ENCODE measurements at regions not wholly inside any gene's neighbourhood (a gene's known extent, or its start where the extent isn't known, plus 50 kb on each side); places are given as distances from the start of the nearest gene placed in this dataset.

- H2BK5ac ChIP-seq (ENCODE audit: low read length): no peak overlapping the region
- H3K4me2 ChIP-seq (ENCODE audit: insufficient read depth, low read length, poor library complexity, severe bottlenecking): no peak overlapping the region
- H2BK15ac ChIP-seq (ENCODE audit: low read length): no peak overlapping the region
- H3K23ac ChIP-seq (ENCODE audit: low read depth, low read length, poor library complexity): no peak overlapping the region
- no peak overlapping the region for H3K27ac ChIP-seq (replicated peaks; ENCODE audit: low read length)
- H3K9ac ChIP-seq (ENCODE audit: low read depth, low read length, poor library complexity): no peak overlapping the region
- no peaks in the 10 kb centered on the region for H3K27me3 ChIP-seq (ENCODE audit: control insufficient read depth in 3 of 3, insufficient read depth in 3 of 3, low read depth in 1 of 3, low read length in 3 of 3)
- H3K4me1 ChIP-seq (ENCODE audit: control insufficient read depth in 2 of 2, insufficient read depth in 1 of 2, low read depth in 1 of 2, low read length in 2 of 2): no peaks in the 10 kb centered on the region
- no CpG with 5 or more reads among the region's 2 CpGs for WGBS, 2 donors (ENCODE audit: extremely low coverage in 2 of 2, insufficient read length in 2 of 2, insufficient replicate concordance in 1 of 2)
- H3K36me3 ChIP-seq (replicated peaks in 1 of 2; ENCODE audit: control insufficient read depth in 2 of 2, insufficient read depth in 2 of 2, low read length in 2 of 2): no peaks in the 10 kb centered on the region
- H3K9me3 ChIP-seq (replicated peaks in 1 of 2; ENCODE audit: control insufficient read depth in 2 of 2, insufficient read depth in 1 of 2, low read depth in 1 of 2, low read length in 2 of 2): no peaks in the 10 kb centered on the region
- no peak overlapping the region for H2AFZ ChIP-seq (ENCODE audit: low read length)
- H4K8ac ChIP-seq (ENCODE audit: low read depth, low read length): no peak overlapping the region
- H4K91ac ChIP-seq (ENCODE audit: low read depth, low read length, poor library complexity): no peak overlapping the region
- no peak overlapping the region for H2BK120ac ChIP-seq (ENCODE audit: low read depth, low read length)
- no peak overlapping the region for H3K18ac ChIP-seq (ENCODE audit: low read length)
- H2AK5ac ChIP-seq (ENCODE audit: low read depth, low read length): no peak overlapping the region
- H2BK12ac ChIP-seq (ENCODE audit: low read length): no peak overlapping the region
- H3K14ac ChIP-seq (ENCODE audit: low read length): no peak overlapping the region
- DNase-seq (ENCODE audit: low spot score): no peak
- H3K79me1 ChIP-seq (ENCODE audit: low read depth, low read length): no peaks in the 10 kb centered on the region
- no peak overlapping the region for H3K4me3 ChIP-seq (ENCODE audit: low read length in 2 of 2)
- no peak overlapping the region for H3K4ac ChIP-seq (ENCODE audit: low read length)
These were observed 971.3 kb upstream of the TMEM132C start for GRCh38 chr12:127295630-127296029.

GRCh38 chr12:127296591-127296990 lies 970.4 kb upstream of the TMEM132C start:
- no peaks in the 10 kb centered on the region for H3K27me3 ChIP-seq (ENCODE audit: control insufficient read depth in 3 of 3, insufficient read depth in 3 of 3, low read depth in 1 of 3, low read length in 3 of 3)
- H4K8ac ChIP-seq (ENCODE audit: low read depth, low read length): no peak overlapping the region
- no peaks in the 10 kb centered on the region for H3K79me1 ChIP-seq (ENCODE audit: low read depth, low read length)
- no peak overlapping the region for H3K9ac ChIP-seq (ENCODE audit: low read depth, low read length, poor library complexity)
- no peak overlapping the region for H3K18ac ChIP-seq (ENCODE audit: low read length)
- no peak overlapping the region for H3K23ac ChIP-seq (ENCODE audit: low read depth, low read length, poor library complexity)
- no peak overlapping the region for H2BK120ac ChIP-seq (ENCODE audit: low read depth, low read length)
- H3K9me3 ChIP-seq (replicated peaks in 1 of 2; ENCODE audit: control insufficient read depth in 2 of 2, insufficient read depth in 1 of 2, low read depth in 1 of 2, low read length in 2 of 2): no peaks in the 10 kb centered on the region
- H2BK5ac ChIP-seq (ENCODE audit: low read length): no peak overlapping the region
- H2AFZ ChIP-seq (ENCODE audit: low read length): no peak overlapping the region
- H3K27ac ChIP-seq (replicated peaks; ENCODE audit: low read length): no peak overlapping the region
- no peak overlapping the region for H3K14ac ChIP-seq (ENCODE audit: low read length)
- H3K4ac ChIP-seq (ENCODE audit: low read length): no peak overlapping the region
- H4K91ac ChIP-seq (ENCODE audit: low read depth, low read length, poor library complexity): no peak overlapping the region
- no peak overlapping the region for H3K4me2 ChIP-seq (ENCODE audit: insufficient read depth, low read length, poor library complexity, severe bottlenecking)
- H3K36me3 ChIP-seq (replicated peaks in 1 of 2; ENCODE audit: control insufficient read depth in 2 of 2, insufficient read depth in 2 of 2, low read length in 2 of 2): no peaks in the 10 kb centered on the region
- H3K4me1 ChIP-seq (ENCODE audit: control insufficient read depth in 2 of 2, insufficient read depth in 1 of 2, low read depth in 1 of 2, low read length in 2 of 2): no peaks in the 10 kb centered on the region
- H2BK15ac ChIP-seq (ENCODE audit: low read length): no peak overlapping the region
- WGBS, 2 donors (ENCODE audit: extremely low coverage in 2 of 2, insufficient read length in 2 of 2, insufficient replicate concordance in 1 of 2): no CpG with 5 or more reads among the region's 10 CpGs
- DNase-seq (ENCODE audit: low spot score): no peak
- no peak overlapping the region for H3K4me3 ChIP-seq (ENCODE audit: low read length in 2 of 2)
- H2AK5ac ChIP-seq (ENCODE audit: low read depth, low read length): no peak overlapping the region
- no peak overlapping the region for H2BK12ac ChIP-seq (ENCODE audit: low read length)

GRCh38 chr12:127297327-127297726 lies 969.6 kb upstream of the TMEM132C start:
- no peak overlapping the region for H3K23ac ChIP-seq (ENCODE audit: low read depth, low read length, poor library complexity)
- no peaks in the 10 kb centered on the region for H3K27me3 ChIP-seq (ENCODE audit: control insufficient read depth in 3 of 3, insufficient read depth in 3 of 3, low read depth in 1 of 3, low read length in 3 of 3)
- H3K4me2 ChIP-seq (ENCODE audit: insufficient read depth, low read length, poor library complexity, severe bottlenecking): no peak overlapping the region
- no peak overlapping the region for H3K9ac ChIP-seq (ENCODE audit: low read depth, low read length, poor library complexity)
- no peak overlapping the region for H3K4ac ChIP-seq (ENCODE audit: low read length)
- no peak overlapping the region for H3K4me3 ChIP-seq (ENCODE audit: low read length in 2 of 2)
- H4K8ac ChIP-seq (ENCODE audit: low read depth, low read length): no peak overlapping the region
- no peak for DNase-seq (ENCODE audit: low spot score)
- no peak overlapping the region for H2BK12ac ChIP-seq (ENCODE audit: low read length)
- no peaks in the 10 kb centered on the region for H3K79me1 ChIP-seq (ENCODE audit: low read depth, low read length)
- H3K18ac ChIP-seq (ENCODE audit: low read length): no peak overlapping the region
- H3K27ac ChIP-seq (replicated peaks; ENCODE audit: low read length): no peak overlapping the region
- H3K36me3 ChIP-seq (replicated peaks in 1 of 2; ENCODE audit: control insufficient read depth in 2 of 2, insufficient read depth in 2 of 2, low read length in 2 of 2): no peaks in the 10 kb centered on the region
- H3K4me1 ChIP-seq (ENCODE audit: control insufficient read depth in 2 of 2, insufficient read depth in 1 of 2, low read depth in 1 of 2, low read length in 2 of 2): no peaks in the 10 kb centered on the region
- no peak overlapping the region for H2AK5ac ChIP-seq (ENCODE audit: low read depth, low read length)
- H2BK15ac ChIP-seq (ENCODE audit: low read length): no peak overlapping the region
- no peak overlapping the region for H2BK120ac ChIP-seq (ENCODE audit: low read depth, low read length)
- no peak overlapping the region for H2AFZ ChIP-seq (ENCODE audit: low read length)
- no peak overlapping the region for H4K91ac ChIP-seq (ENCODE audit: low read depth, low read length, poor library complexity)
- no CpG with 5 or more reads among the region's 3 CpGs for WGBS, 2 donors (ENCODE audit: extremely low coverage in 2 of 2, insufficient read length in 2 of 2, insufficient replicate concordance in 1 of 2)
- H3K9me3 ChIP-seq (replicated peaks in 1 of 2; ENCODE audit: control insufficient read depth in 2 of 2, insufficient read depth in 1 of 2, low read depth in 1 of 2, low read length in 2 of 2): no peaks in the 10 kb centered on the region
- no peak overlapping the region for H2BK5ac ChIP-seq (ENCODE audit: low read length)
- no peak overlapping the region for H3K14ac ChIP-seq (ENCODE audit: low read length)

GRCh38 chr12:127300075-127300474 lies 966.9 kb upstream of the TMEM132C start:
- no peak overlapping the region for H2BK12ac ChIP-seq (ENCODE audit: low read length)

More at GRCh38 chr12:127300075-127300474, 966.9 kb upstream of the TMEM132C start:
- Histone ChIP-seq H3K4me3 (ENCODE audit: low read length in 2 of 2) (no peak overlapping the region), H2BK120ac (ENCODE audit: low read depth, low read length) (no peak overlapping the region), H3K4ac (ENCODE audit: low read length) (no peak overlapping the region), H3K4me1 (ENCODE audit: control insufficient read depth in 2 of 2, insufficient read depth in 1 of 2, low read depth in 1 of 2, low read length in 2 of 2) (no peaks in the 10 kb centered on the region), H3K9me3 (replicated peaks in 1 of 2; ENCODE audit: control insufficient read depth in 2 of 2, insufficient read depth in 1 of 2, low read depth in 1 of 2, low read length in 2 of 2) (no peaks in the 10 kb centered on the region), H2BK5ac (ENCODE audit: low read length) (no peak overlapping the region), H3K36me3 (replicated peaks in 1 of 2; ENCODE audit: control insufficient read depth in 2 of 2, insufficient read depth in 2 of 2, low read length in 2 of 2) (no peaks in the 10 kb centered on the region), H4K91ac (ENCODE audit: low read depth, low read length, poor library complexity) (no peak overlapping the region), H2BK15ac (ENCODE audit: low read length) (no peak overlapping the region), H2AFZ (ENCODE audit: low read length) (no peak overlapping the region), H2AK5ac (ENCODE audit: low read depth, low read length) (no peak overlapping the region), H3K23ac (ENCODE audit: low read depth, low read length, poor library complexity) (no peak overlapping the region), H3K27me3 (ENCODE audit: control insufficient read depth in 3 of 3, insufficient read depth in 3 of 3, low read depth in 1 of 3, low read length in 3 of 3) (no peaks in the 10 kb centered on the region), H3K27ac (replicated peaks; ENCODE audit: low read length) (no peak overlapping the region), H3K14ac (ENCODE audit: low read length) (no peak overlapping the region), H3K9ac (ENCODE audit: low read depth, low read length, poor library complexity) (no peak overlapping the region), H3K18ac (ENCODE audit: low read length) (no peak overlapping the region), H3K4me2 (ENCODE audit: insufficient read depth, low read length, poor library complexity, severe bottlenecking) (no peak overlapping the region), H3K79me1 (ENCODE audit: low read depth, low read length) (no peaks in the 10 kb centered on the region), H4K8ac (ENCODE audit: low read depth, low read length) (no peak overlapping the region)
- WGBS, 2 donors (ENCODE audit: extremely low coverage in 2 of 2, insufficient read length in 2 of 2, insufficient replicate concordance in 1 of 2): no CpG with 5 or more reads among the region's 4 CpGs
- no peak for DNase-seq (ENCODE audit: low spot score)
